ENCODE measurements at regions not wholly inside any gene's neighbourhood (a gene's known extent, or its start where the extent isn't known, plus 50 kb on each side); places are given as distances from the start of the nearest gene placed in this dataset.

- Histone ChIP-seq H3K9me3 (no peaks in the 10 kb centered on the region), H3K27ac (no peak overlapping the region), H3K36me3 (no peaks in the 10 kb centered on the region), H3K4me1 (no peaks in the 10 kb centered on the region), H3K4me3 (no peak overlapping the region), H3K27me3 (no peaks in the 10 kb centered on the region)
- intact Hi-C loops (cut with DNase I; ENCODE audit: low total_unique reads) = no loop called here
- no peak for TF ChIP-seq CTCF (IDR thresholded peaks at IDR 0.05)
- TF ChIP-seq POLR2A (IDR thresholded peaks at IDR 0.05) = no peak
- no peak for TF ChIP-seq POLR2AphosphoS5 (IDR thresholded peaks at IDR 0.05)
- TF ChIP-seq EP300 (IDR thresholded peaks at IDR 0.05) = no peak
- DNase-seq = no peak
- 83 to 94% (median 90%) methylated on average over 2 of the region's 2 CpGs for WGBS, 5 donors
These were observed 198.1 kb upstream of the SLC39A10 start for GRCh38 chr2:195458936-195459335.

GRCh38 chr2:195457873-195458272 is 199.2 kb upstream of the SLC39A10 start:
- H3K9me3 ChIP-seq = no peaks in the 10 kb centered on the region
- H3K27me3 ChIP-seq = no peaks in the 10 kb centered on the region
- H3K36me3 ChIP-seq = no peaks in the 10 kb centered on the region
- no peak for TF ChIP-seq POLR2AphosphoS5 (IDR thresholded peaks at IDR 0.05)
- TF ChIP-seq EP300 (IDR thresholded peaks at IDR 0.05) = no peak
- TF ChIP-seq CTCF (IDR thresholded peaks at IDR 0.05) = no peak
- no peak for TF ChIP-seq POLR2A (IDR thresholded peaks at IDR 0.05)
- no peak overlapping the region for H3K27ac ChIP-seq
- intact Hi-C loops (cut with DNase I; ENCODE audit: low total_unique reads) = no loop called here
- no peaks in the 10 kb centered on the region for H3K4me1 ChIP-seq
- DNase-seq = no peak
- H3K4me3 ChIP-seq = no peak overlapping the region

GRCh38 chr2:195456771-195457170 is 200.3 kb upstream of the SLC39A10 start:
- Histone ChIP-seq H3K27me3 (no peaks in the 10 kb centered on the region), H3K4me1 (no peaks in the 10 kb centered on the region), H3K36me3 (no peaks in the 10 kb centered on the region), H3K27ac (no peak overlapping the region), H3K4me3 (no peak overlapping the region), H3K9me3 (no peaks in the 10 kb centered on the region)
- intact Hi-C loops (cut with DNase I; ENCODE audit: low total_unique reads) = no loop called here
- TF ChIP-seq POLR2A (IDR thresholded peaks at IDR 0.05) (no peak), EP300 (IDR thresholded peaks at IDR 0.05) (no peak), POLR2AphosphoS5 (IDR thresholded peaks at IDR 0.05) (no peak), CTCF (IDR thresholded peaks at IDR 0.05) (no peak)
- peak in 1 of 2 donors; percentile 16 for DNase-seq
- 72 to 83% (median 75%) methylated on average over 2 of the region's 2 CpGs for WGBS, 5 donors

DNA sequence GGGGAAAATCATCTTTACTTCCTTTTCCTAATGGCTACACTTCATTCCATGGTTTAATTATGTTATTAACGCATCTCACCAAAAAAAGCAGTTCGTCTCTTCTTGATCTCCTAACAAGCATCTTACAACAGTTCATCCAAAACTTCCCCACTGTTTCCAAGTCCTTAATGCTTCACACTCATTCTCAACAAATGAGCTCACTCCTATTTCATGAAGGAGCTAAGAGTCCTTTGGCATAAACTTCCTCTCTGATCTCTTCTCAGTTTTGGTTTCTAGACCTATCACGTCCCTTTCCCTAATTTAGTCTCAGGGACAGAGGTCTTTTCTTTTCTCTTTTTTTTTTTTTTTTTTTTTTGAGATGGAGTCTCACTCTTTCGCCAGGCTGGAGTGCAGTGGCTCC is 205.9 kb upstream of the SLC39A10 start:
- TF ChIP-seq POLR2A (IDR thresholded peaks at IDR 0.05) = no peak
- no peak for TF ChIP-seq EP300 (IDR thresholded peaks at IDR 0.05)
- no peak for TF ChIP-seq CTCF (IDR thresholded peaks at IDR 0.05)
- TF ChIP-seq POLR2AphosphoS5 (IDR thresholded peaks at IDR 0.05) = no peak
- Histone ChIP-seq H3K4me3 (no peak overlapping the region), H3K36me3 (no peaks in the 10 kb centered on the region), H3K27me3 (no peaks in the 10 kb centered on the region), H3K27ac (no peak overlapping the region), H3K4me1 (no peaks in the 10 kb centered on the region), H3K9me3 (no peaks in the 10 kb centered on the region)
- WGBS, 5 donors = 65 to 83% (median 80%) methylated on average over 3 to 4 of the region's 4 CpGs
- intact Hi-C loops (cut with DNase I; ENCODE audit: low total_unique reads) = no loop called here
- DNase-seq = peak in 1 of 2 donors; percentile 37

All from stomach (tissue), 8 donors.